ENCODE measurements at regions not wholly inside any gene's neighbourhood (a gene's known extent, or its start where the extent isn't known, plus 50 kb on each side); places are given as distances from the start of the nearest gene placed in this dataset.
"Not testable (repeated sequence)": the region's sequence is repeated elsewhere in the genome, so short reads cannot be mapped to it uniquely, and the experiment has no call there.

GRCh38 chr3:81913886-81914663 lies 152.6 kb upstream of the GBE1 start:
- no peak for DNase-seq (ENCODE audit: low read depth, low spot score)

- no peak for DNase-seq (ENCODE audit: low read depth, low spot score)
Measured at GRCh38 chr3:81911221-81911620, 149.8 kb upstream of the GBE1 start.

GRCh38 chr3:81910244-81910852 lies 148.9 kb upstream of the GBE1 start:
- no peak for DNase-seq (ENCODE audit: low read depth, low spot score)

- no peak for DNase-seq (ENCODE audit: low read depth, low spot score)
Measured at GRCh38 chr3:81909796-81910195, 148.4 kb upstream of the GBE1 start.

- DNase-seq (ENCODE audit: low read depth, low spot score), result no peak
Measured at GRCh38 chr3:81908561-81908960, 147.1 kb upstream of the GBE1 start.

GRCh38 chr3:81898336-81898735 lies 136.9 kb upstream of the GBE1 start:
- DNase-seq (ENCODE audit: low read depth, low spot score), result no peak

GRCh38 chr3:81894598-81894997 lies 133.2 kb upstream of the GBE1 start:
- no peak for DNase-seq (ENCODE audit: low read depth, low spot score)

- no peak for DNase-seq (ENCODE audit: low read depth, low spot score)
Measured at GRCh38 chr3:81891055-81891895, 129.8 kb upstream of the GBE1 start.

- DNase-seq (ENCODE audit: low read depth, low spot score), result no peak
Measured at GRCh38 chr3:81888914-81889557, 127.6 kb upstream of the GBE1 start.

- DNase-seq (ENCODE audit: low read depth, low spot score), result no peak
Measured at GRCh38 chr3:81887448-81887847, 126.0 kb upstream of the GBE1 start.

GRCh38 chr3:81886081-81886480 lies 124.6 kb upstream of the GBE1 start:
- no peak for DNase-seq (ENCODE audit: low read depth, low spot score)

- DNase-seq (ENCODE audit: low read depth, low spot score), result no peak
Measured at GRCh38 chr3:81884791-81885190, 123.3 kb upstream of the GBE1 start.

GRCh38 chr3:81876826-81877225 lies 115.4 kb upstream of the GBE1 start:
- DNase-seq (ENCODE audit: low read depth, low spot score), result no peak

GRCh38 chr3:81874738-81875137 lies 113.3 kb upstream of the GBE1 start:
- no peak for DNase-seq (ENCODE audit: low read depth, low spot score)

- DNase-seq (ENCODE audit: low read depth, low spot score), result no peak
Measured at GRCh38 chr3:81872566-81872965, 111.1 kb upstream of the GBE1 start.

GRCh38 chr3:81871358-81872155 lies 110.1 kb upstream of the GBE1 start:
- DNase-seq (ENCODE audit: low read depth, low spot score), result no peak

- no peak for DNase-seq (ENCODE audit: low read depth, low spot score)
Measured at GRCh38 chr3:81869382-81869781, 107.9 kb upstream of the GBE1 start.

- no peak for DNase-seq (ENCODE audit: low read depth, low spot score)
Measured at GRCh38 chr3:81868597-81868996, 107.2 kb upstream of the GBE1 start.

GRCh38 chr3:81867875-81868274 lies 106.4 kb upstream of the GBE1 start:
- no peak for DNase-seq (ENCODE audit: low read depth, low spot score)

GRCh38 chr3:81865164-81865563 lies 103.7 kb upstream of the GBE1 start:
- not testable (repeated sequence) for DNase-seq (ENCODE audit: low read depth, low spot score)

- DNase-seq (ENCODE audit: low read depth, low spot score), result peak; percentile 81
Measured at GRCh38 chr3:81864272-81864671, 102.8 kb upstream of the GBE1 start.

Data from ELF-1 (cell line).